ENCODE measurements at regions not wholly inside any gene's neighbourhood (a gene's known extent, or its start where the extent isn't known, plus 50 kb on each side); places are given as distances from the start of the nearest gene placed in this dataset.
A peak's percentile ranks its signal among the peaks of the same experiment; 100 is the strongest.
"Not testable (repeated sequence)": the region's sequence is repeated elsewhere in the genome, so short reads cannot be mapped to it uniquely, and the experiment has no call there.

DNA sequence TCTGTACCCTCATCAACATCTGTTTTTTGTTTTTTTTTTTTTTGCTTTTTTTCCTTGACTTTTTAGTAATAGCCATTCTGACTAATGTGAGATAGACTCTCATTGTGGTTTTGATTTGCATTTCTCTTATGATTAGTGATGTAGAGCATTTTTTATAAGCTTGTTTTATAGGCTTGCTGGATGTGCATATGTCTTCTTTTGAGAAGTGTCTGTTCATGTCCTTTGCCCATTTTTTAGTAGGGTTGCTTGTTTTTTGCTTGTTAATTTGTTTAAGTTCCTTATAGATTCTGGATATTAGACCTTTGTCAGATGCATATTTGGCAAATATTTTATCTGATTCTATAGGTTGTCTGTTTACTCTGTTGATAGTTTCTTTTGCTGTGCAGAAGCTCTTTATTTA is 53.5 kb upstream of the FAR1 start:
- H3K9ac ChIP-seq (ENCODE audit: insufficient read length); H3K4me3 ChIP-seq; H3K36me3 ChIP-seq (ENCODE audit: insufficient read depth, low read length): not testable (repeated sequence)

DNA sequence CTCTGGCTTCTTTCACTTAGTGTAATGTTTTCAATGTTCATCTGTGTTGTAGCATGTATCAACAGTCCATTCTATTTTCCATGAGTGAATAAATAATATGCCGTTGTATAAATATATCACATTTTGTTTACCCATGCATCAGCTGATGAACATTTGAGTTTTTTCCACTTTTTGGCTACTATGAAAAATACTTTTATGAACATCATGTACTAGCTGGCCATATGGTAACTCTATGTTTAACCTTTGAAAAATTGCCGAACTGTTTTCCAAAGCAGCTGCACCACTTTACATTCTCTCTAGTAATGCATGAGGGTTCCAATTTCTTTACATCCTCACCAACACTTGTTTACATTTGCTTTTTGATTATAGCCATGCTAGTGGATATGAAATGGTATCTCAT is 59.8 kb upstream of the FAR1 start:
- TF ChIP-seq FOXP2 (optimal IDR thresholded peaks at IDR 0.05; ENCODE audit: control extremely low read depth, extremely low read length, insufficient read depth) (no peak), POLR2AphosphoS5 (IDR thresholded peaks at IDR 0.05; ENCODE audit: borderline replicate concordance, low read depth, low read length) (no peak), EZH2 (IDR thresholded peaks at IDR 0.05) (no peak)
- Histone ChIP-seq H3K36me3 (ENCODE audit: insufficient read depth, low read length) (no peaks in the 10 kb centered on the region), H3K9ac (ENCODE audit: insufficient read length) (no peak overlapping the region), H3K4me3 (no peak overlapping the region), H3K27ac (no peak overlapping the region), H3K9me3 (ENCODE audit: low read depth, low read length) (no peaks in the 10 kb centered on the region)
- DNase-seq (ENCODE audit: low read depth, low spot score) = no peak

More for the DNA sequence above, 53.5 kb upstream of the FAR1 start:
- H3K27ac ChIP-seq; H3K9me3 ChIP-seq (ENCODE audit: low read depth, low read length); DNase-seq (ENCODE audit: low read depth, low spot score): not testable (repeated sequence)

DNA sequence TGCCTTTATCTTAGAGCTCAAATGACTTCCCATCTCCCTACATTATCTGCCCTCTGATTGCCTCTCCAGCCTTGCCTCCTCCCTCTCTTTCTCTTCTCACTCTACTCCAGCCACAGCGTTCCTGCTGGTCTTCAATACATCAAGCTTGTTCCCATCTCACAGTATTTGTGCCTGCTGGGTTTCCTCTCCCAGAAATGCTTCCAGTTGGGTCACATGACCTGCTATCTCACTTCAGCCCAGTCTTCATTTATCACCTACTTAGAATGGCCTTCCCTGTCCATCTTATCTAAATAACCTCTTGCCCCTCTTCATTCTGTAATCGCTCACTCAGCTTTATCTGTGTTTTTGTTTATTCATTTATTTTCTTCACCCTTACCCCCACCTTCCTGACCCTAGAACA is 61.8 kb upstream of the FAR1 start:
- Histone ChIP-seq H3K9ac (ENCODE audit: insufficient read length) (no peak overlapping the region), H3K9me3 (ENCODE audit: low read depth, low read length) (no peaks in the 10 kb centered on the region), H3K4me3 (no peak overlapping the region), H3K27ac (no peak overlapping the region), H3K36me3 (ENCODE audit: insufficient read depth, low read length) (no peaks in the 10 kb centered on the region)
- no peak for DNase-seq (ENCODE audit: low read depth, low spot score)
- TF ChIP-seq POLR2AphosphoS5 (IDR thresholded peaks at IDR 0.05; ENCODE audit: borderline replicate concordance, low read depth, low read length) (no peak), FOXP2 (optimal IDR thresholded peaks at IDR 0.05; ENCODE audit: control extremely low read depth, extremely low read length, insufficient read depth) (no peak), EZH2 (IDR thresholded peaks at IDR 0.05) (no peak)

DNA sequence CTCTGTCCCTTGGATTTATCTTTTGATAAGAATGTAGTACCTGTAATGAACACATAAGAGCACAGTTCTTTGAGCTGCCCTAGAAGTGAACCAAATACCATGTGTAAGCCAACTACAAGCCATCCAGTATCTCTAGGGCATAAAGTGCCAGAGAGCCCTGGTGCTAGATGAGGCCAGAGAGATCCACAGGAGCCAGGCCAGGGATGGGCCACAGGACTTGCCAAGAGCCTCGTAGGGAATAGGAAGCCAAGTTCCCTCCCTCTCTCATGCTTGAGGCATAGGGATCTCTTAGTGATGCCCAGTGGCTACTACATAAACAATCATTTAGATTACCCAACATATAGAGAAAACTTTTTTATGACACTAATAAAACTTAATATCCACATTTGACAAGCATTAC is 64.8 kb upstream of the FAR1 start:
- H3K9me3 ChIP-seq (ENCODE audit: low read depth, low read length) = no peaks in the 10 kb centered on the region
- no peaks in the 10 kb centered on the region for H3K36me3 ChIP-seq (ENCODE audit: insufficient read depth, low read length)
- DNase-seq (ENCODE audit: low read depth, low spot score) = no peak
- no peak overlapping the region for H3K4me3 ChIP-seq
- H3K27ac ChIP-seq = no peak overlapping the region
- no peak overlapping the region for H3K9ac ChIP-seq (ENCODE audit: insufficient read length)
- no peak for TF ChIP-seq EZH2 (IDR thresholded peaks at IDR 0.05)
- TF ChIP-seq POLR2AphosphoS5 (IDR thresholded peaks at IDR 0.05; ENCODE audit: borderline replicate concordance, low read depth, low read length) = no peak
- no peak for TF ChIP-seq FOXP2 (optimal IDR thresholded peaks at IDR 0.05; ENCODE audit: control extremely low read depth, extremely low read length, insufficient read depth)

DNA sequence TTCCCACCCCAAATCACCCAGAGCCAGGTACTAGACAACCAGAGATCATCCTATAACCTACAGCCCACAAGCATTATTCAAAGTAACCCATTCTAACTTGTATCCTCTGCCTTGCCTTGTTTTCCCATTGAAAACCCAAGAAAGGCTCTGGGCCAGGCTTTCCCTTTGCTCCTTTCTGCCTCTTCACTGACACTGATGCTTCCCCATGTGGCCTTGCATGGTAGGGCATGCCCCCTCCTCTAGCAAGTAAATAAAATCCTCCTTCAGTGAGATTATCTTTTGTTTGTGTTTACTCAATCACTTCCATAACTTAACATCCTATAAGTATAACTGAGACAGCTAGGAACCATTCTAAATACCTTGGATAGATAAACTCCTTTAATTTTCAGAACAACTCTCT is 65.6 kb upstream of the FAR1 start:
- no peak overlapping the region for H3K27ac ChIP-seq
- H3K4me3 ChIP-seq = no peak overlapping the region
- DNase-seq (ENCODE audit: low read depth, low spot score) = no peak
- TF ChIP-seq POLR2AphosphoS5 (IDR thresholded peaks at IDR 0.05; ENCODE audit: borderline replicate concordance, low read depth, low read length) (no peak), FOXP2 (optimal IDR thresholded peaks at IDR 0.05; ENCODE audit: control extremely low read depth, extremely low read length, insufficient read depth) (no peak), EZH2 (IDR thresholded peaks at IDR 0.05) (no peak)
- no peaks in the 10 kb centered on the region for H3K36me3 ChIP-seq (ENCODE audit: insufficient read depth, low read length)
- H3K9me3 ChIP-seq (ENCODE audit: low read depth, low read length) = no peaks in the 10 kb centered on the region
- no peak overlapping the region for H3K9ac ChIP-seq (ENCODE audit: insufficient read length)

DNA sequence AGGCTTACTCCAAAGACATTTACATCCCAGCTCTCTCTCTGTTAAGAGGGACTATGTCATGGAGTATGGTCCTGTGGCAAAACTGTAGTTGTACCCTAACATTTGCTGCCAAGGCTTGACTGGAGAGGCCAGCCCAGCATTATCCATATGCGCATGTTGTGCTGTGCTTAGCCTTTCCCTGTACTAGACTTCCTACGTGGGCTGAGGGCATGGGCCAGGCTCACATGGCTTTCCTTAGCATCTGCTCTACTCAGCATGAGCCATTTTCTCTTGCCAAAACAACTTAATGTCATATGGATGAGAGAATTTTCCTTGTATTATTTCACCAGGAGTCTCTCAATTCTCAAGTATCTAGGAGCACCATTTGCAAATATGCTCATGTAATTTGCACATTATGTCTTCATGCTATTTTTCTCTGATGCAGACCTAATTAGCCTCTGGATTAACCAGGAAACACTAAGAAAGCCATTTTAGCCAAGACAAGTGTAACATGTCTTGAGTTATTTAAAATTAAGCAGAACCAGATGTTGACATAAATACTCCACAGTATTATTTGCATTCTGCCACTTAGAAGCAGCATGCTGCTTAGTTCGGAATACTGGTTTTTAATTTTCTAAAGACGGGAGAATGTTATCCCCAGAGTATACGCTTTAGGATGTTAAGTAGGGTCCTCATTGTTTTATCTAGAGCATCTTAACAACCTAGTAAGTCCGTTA is 71.7 kb upstream of the FAR1 start:
- TF ChIP-seq FOXP2 (optimal IDR thresholded peaks at IDR 0.05; ENCODE audit: control extremely low read depth, extremely low read length, insufficient read depth) = no peak
- no peak for TF ChIP-seq POLR2AphosphoS5 (IDR thresholded peaks at IDR 0.05; ENCODE audit: borderline replicate concordance, low read depth, low read length)
- no peak for TF ChIP-seq EZH2 (IDR thresholded peaks at IDR 0.05)
- Histone ChIP-seq H3K4me3 (no peak overlapping the region), H3K9ac (ENCODE audit: insufficient read length) (no peak overlapping the region), H3K36me3 (ENCODE audit: insufficient read depth, low read length) (no peaks in the 10 kb centered on the region), H3K27ac (no peak overlapping the region), H3K9me3 (ENCODE audit: low read depth, low read length) (no peaks in the 10 kb centered on the region)
- DNase-seq (ENCODE audit: low read depth, low spot score) = peak; percentile 3

DNA sequence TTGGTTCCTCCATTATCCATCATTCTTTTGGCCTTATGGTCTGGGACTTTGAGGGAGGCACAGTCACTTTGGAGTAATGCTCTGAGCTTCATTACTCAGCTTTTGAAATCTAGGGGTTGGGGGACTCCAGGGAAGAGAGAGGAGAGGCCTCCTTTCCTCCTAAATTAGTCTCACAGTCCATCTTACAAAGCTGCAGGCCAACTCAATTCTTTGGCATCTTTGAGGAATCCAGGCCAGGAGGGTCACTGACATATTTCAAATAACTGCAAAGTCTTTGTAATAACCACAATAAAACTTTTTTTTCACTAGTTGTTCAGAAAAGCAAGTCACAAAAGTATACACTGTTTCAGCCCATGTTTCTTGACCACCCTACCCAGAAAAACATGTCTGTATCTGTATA is 73.3 kb upstream of the FAR1 start:
- H3K9ac ChIP-seq (ENCODE audit: insufficient read length) = no peak overlapping the region
- no peak overlapping the region for H3K4me3 ChIP-seq
- no peaks in the 10 kb centered on the region for H3K9me3 ChIP-seq (ENCODE audit: low read depth, low read length)
- no peak overlapping the region for H3K27ac ChIP-seq
- TF ChIP-seq POLR2AphosphoS5 (IDR thresholded peaks at IDR 0.05; ENCODE audit: borderline replicate concordance, low read depth, low read length) (no peak), FOXP2 (optimal IDR thresholded peaks at IDR 0.05; ENCODE audit: control extremely low read depth, extremely low read length, insufficient read depth) (no peak), EZH2 (IDR thresholded peaks at IDR 0.05) (no peak)
- DNase-seq (ENCODE audit: low read depth, low spot score) = no peak
- no peaks in the 10 kb centered on the region for H3K36me3 ChIP-seq (ENCODE audit: insufficient read depth, low read length)

DNA sequence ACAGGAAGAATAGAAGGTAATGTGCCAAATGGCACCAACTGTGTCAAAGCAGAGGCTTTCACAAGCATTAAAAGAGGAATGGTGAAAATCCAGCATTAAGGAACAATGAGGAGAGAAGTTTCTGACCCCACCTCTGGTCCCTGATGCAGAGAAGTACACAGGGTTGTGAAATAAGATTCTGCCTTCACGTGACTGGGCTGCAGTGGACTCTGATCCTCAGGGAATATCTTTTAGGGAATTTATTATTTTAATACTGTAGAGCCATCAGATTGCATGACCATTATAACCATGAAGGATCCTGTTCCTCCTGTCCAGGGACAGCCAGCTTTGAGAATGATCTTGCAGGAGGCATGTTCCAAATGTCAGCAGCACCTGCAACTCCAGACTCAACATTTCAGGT is 74.4 kb upstream of the FAR1 start:
- H3K9me3 ChIP-seq (ENCODE audit: low read depth, low read length) = no peaks in the 10 kb centered on the region
- H3K9ac ChIP-seq (ENCODE audit: insufficient read length) = no peak overlapping the region
- DNase-seq (ENCODE audit: low read depth, low spot score) = no peak
- no peaks in the 10 kb centered on the region for H3K36me3 ChIP-seq (ENCODE audit: insufficient read depth, low read length)
- H3K27ac ChIP-seq = no peak overlapping the region
- H3K4me3 ChIP-seq = no peak overlapping the region
- no peak for TF ChIP-seq POLR2AphosphoS5 (IDR thresholded peaks at IDR 0.05; ENCODE audit: borderline replicate concordance, low read depth, low read length)
- TF ChIP-seq FOXP2 (optimal IDR thresholded peaks at IDR 0.05; ENCODE audit: control extremely low read depth, extremely low read length, insufficient read depth) = no peak
- TF ChIP-seq EZH2 (IDR thresholded peaks at IDR 0.05) = no peak

DNA sequence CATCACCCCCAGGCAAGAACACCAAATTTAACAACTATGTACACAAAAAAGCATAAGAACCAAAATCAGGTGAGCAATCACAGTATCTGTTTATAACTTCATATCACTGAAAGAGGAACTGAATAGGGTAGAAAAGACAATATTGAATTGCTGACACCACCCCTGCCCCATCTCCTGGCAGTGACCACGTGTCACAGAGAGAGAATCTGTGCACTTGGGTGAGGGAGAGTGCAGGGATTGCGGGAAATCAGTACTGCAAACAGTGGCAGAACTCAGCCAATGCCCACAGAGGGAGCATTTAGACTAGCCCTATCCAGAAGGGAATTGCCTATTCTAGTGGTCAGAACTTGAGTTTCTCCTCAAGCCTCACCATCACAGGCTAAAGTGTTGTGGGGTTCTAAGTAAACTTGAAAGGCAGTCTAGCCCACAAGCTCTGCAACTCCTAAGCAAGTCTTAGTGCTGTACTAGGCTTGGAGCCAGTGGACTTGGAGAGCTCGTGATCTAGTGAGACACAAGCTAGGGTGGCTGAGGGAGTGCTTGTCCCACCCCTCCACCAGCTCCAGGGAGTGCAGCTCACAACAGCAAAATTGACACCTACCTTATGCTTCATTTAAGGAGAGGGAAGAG is 82.8 kb upstream of the PTH start:
- no peak overlapping the region for H3K9ac ChIP-seq (ENCODE audit: insufficient read length)
- no peaks in the 10 kb centered on the region for H3K9me3 ChIP-seq (ENCODE audit: low read depth, low read length)
- H3K36me3 ChIP-seq (ENCODE audit: insufficient read depth, low read length) = no peaks in the 10 kb centered on the region
- H3K4me3 ChIP-seq = no peak overlapping the region
- no peak for DNase-seq (ENCODE audit: low read depth, low spot score)
- TF ChIP-seq EZH2 (IDR thresholded peaks at IDR 0.05) (no peak), POLR2AphosphoS5 (IDR thresholded peaks at IDR 0.05; ENCODE audit: borderline replicate concordance, low read depth, low read length) (no peak), FOXP2 (optimal IDR thresholded peaks at IDR 0.05; ENCODE audit: control extremely low read depth, extremely low read length, insufficient read depth) (no peak)
- no peak overlapping the region for H3K27ac ChIP-seq

Data from SK-N-MC (cell line).